Lower leg skin (tissue), 4 donors: ENCODE measurements at regions not wholly inside any gene's neighbourhood (a gene's known extent, or its start where the extent isn't known, plus 50 kb on each side); places are given as distances from the start of the nearest gene placed in this dataset.

Experiments
- DNase-seq, 2 donors: peaks; one replicate each; pipeline ENCODE4 v3.0.0-alpha.2; 2019; ENCODE audit warnings: low spot score in 2 of 2
- H3K4me3 ChIP-seq: fragments of 200-600 bp; sonication (generic); 2 replicates; pipeline ENCODE4 v1.5.1; 2017; ENCODE audit warnings: mild to moderate bottlenecking, low read depth; ENCODE audit not compliant: poor library complexity, severe bottlenecking
- CTCF ChIP-seq, 3 donors: fragments of 450-650 bp; IDR thresholded peaks; one replicate each; pipeline ENCODE4 v1.5.1; 2016; ENCODE audit warnings: antibody characterized with exemption in 3 of 3, mild to moderate bottlenecking in 3 of 3, moderate library complexity in 2 of 3
- POLR2A ChIP-seq, 2 donors: fragments of 450-650 bp; IDR thresholded peaks; one replicate each; pipeline ENCODE4 v1.6.1; 2016 to 2017; ENCODE audit warnings: antibody characterized with exemption in 2 of 2, mild to moderate bottlenecking in 1 of 2, moderate library complexity in 1 of 2
- WGBS, 2 donors: methylation state at CpG; one replicate each; pipeline ENCODE4 v1.1.5; 2018; 5-methylcytosine and 5-hydroxymethylcytosine counted together
- intact Hi-C: fragments of 100-400 bp; cut with DNase I; formaldehyde crosslinking; loops from one replicate; pipeline ENCODE4 v1.15.0; 2023; ENCODE audit warnings: low total_unique reads

GRCh38 chr9:75231167-75231566, 142.9 kb downstream of the OSTF1 start:
- intact Hi-C loops = no loop called here
- no peak for DNase-seq
- TF ChIP-seq POLR2A (IDR thresholded peaks at IDR 0.05) (no peak), CTCF (IDR thresholded peaks at IDR 0.05) (no peak)
- WGBS, 2 donors = 87 to 93% methylated on average over 2 of the region's 2 CpGs
- no peak overlapping the region for H3K4me3 ChIP-seq

- TF ChIP-seq CTCF (IDR thresholded peaks at IDR 0.05) (no peak), POLR2A (IDR thresholded peaks at IDR 0.05) (no peak)
- intact Hi-C loops = no loop called here
- no peak overlapping the region for H3K4me3 ChIP-seq
- 87 to 88% methylated on average over 5 of the region's 5 CpGs for WGBS, 2 donors
- no peak for DNase-seq
Observed at GRCh38 chr9:75233011-75233410, 144.7 kb downstream of the OSTF1 start.

- intact Hi-C loops = no loop called here
- TF ChIP-seq CTCF (IDR thresholded peaks at IDR 0.05) = no peak
- TF ChIP-seq POLR2A (IDR thresholded peaks at IDR 0.05) = no peak
- no peak for DNase-seq
- WGBS, 2 donors = 87 to 93% methylated on average over 2 of the region's 2 CpGs
- no peak overlapping the region for H3K4me3 ChIP-seq
Observed at GRCh38 chr9:75235632-75236031, 147.3 kb downstream of the OSTF1 start.

GRCh38 chr9:75238311-75238976, 150.1 kb downstream of the OSTF1 start:
- WGBS, 2 donors = 44 to 50% methylated on average over 11 of the region's 11 CpGs
- no peak for TF ChIP-seq CTCF (IDR thresholded peaks at IDR 0.05)
- TF ChIP-seq POLR2A (IDR thresholded peaks at IDR 0.05) = no peak
- no peak overlapping the region for H3K4me3 ChIP-seq
- peak in 1 of 2 donors; percentile 44 for DNase-seq
- intact Hi-C loops = no loop called here

- peak in 1 of 2 donors; percentile 64 for DNase-seq
- intact Hi-C loops = no loop called here
- WGBS, 2 donors = 39 to 46% methylated on average over 6 of the region's 6 CpGs
- TF ChIP-seq POLR2A (IDR thresholded peaks at IDR 0.05) (no peak), CTCF (IDR thresholded peaks at IDR 0.05) (no peak)
- no peak overlapping the region for H3K4me3 ChIP-seq
Observed at GRCh38 chr9:75239176-75239575, 150.9 kb downstream of the OSTF1 start.

- TF ChIP-seq CTCF (IDR thresholded peaks at IDR 0.05) (no peak), POLR2A (IDR thresholded peaks at IDR 0.05) (no peak)
- intact Hi-C loops = no loop called here
- no peak overlapping the region for H3K4me3 ChIP-seq
- no peak for DNase-seq
- 89 to 94% methylated on average over 1 of the region's 1 CpG for WGBS, 2 donors
Observed at GRCh38 chr9:75242426-75242825, 154.1 kb downstream of the OSTF1 start.
